ENCODE measurements at regions not wholly inside any gene's neighbourhood (a gene's known extent, or its start where the extent isn't known, plus 50 kb on each side); places are given as distances from the start of the nearest gene placed in this dataset.

- TF ChIP-seq CTCF (IDR thresholded peaks at IDR 0.05) (no peak), POLR2AphosphoS5 (IDR thresholded peaks at IDR 0.05) (no peak)
Measured at GRCh38 chr17:6286233-6286632, 148.7 kb downstream of the AIPL1 start.
